Spleen (tissue), 11 donors: ENCODE measurements at regions not wholly inside any gene's neighbourhood (a gene's known extent, or its start where the extent isn't known, plus 50 kb on each side); places are given as distances from the start of the nearest gene placed in this dataset.

Experiments used
- DNase-seq: peaks from one replicate; pipeline ENCODE4 v3.0.0-alpha.2; 2020
- H3K27ac ChIP-seq, 8 donors: fragments of 200-600 bp; sonication (generic) in 7 of 8; 1 replicate in 4 of 8; 2 replicates in 4 of 8; pipeline versions ENCODE4 v1.5.0 to v1.8.0; 2016 to 2021; ENCODE audit warnings: inconsistent platforms in 4 of 8, mild to moderate bottlenecking in 4 of 8, moderate library complexity in 1 of 8
- H3K27me3 ChIP-seq, 7 donors: fragments of 200-600 bp; sonication (generic) in 6 of 7; replicated peaks in 1 of 7; 1 replicate in 4 of 7; 2 replicates in 3 of 7; pipeline versions ENCODE4 v1.5.0 to v1.8.0; 2016 to 2021; ENCODE audit warnings: inconsistent platforms in 3 of 7, mild to moderate bottlenecking in 1 of 7
- H3K36me3 ChIP-seq, 6 donors: fragments of 200-600 bp; sonication (generic) in 5 of 6; 1 replicate in 4 of 6; 2 replicates in 2 of 6; pipeline versions ENCODE4 v1.5.0 to v1.8.0; 2016 to 2021; ENCODE audit warnings: inconsistent platforms in 2 of 6
- H3K4me1 ChIP-seq, 6 donors: fragments of 200-600 bp; sonication (generic) in 5 of 6; 1 replicate in 3 of 6; 2 replicates in 3 of 6; pipeline versions ENCODE4 v1.5.0 to v1.8.0; 2016 to 2021; ENCODE audit warnings: inconsistent platforms in 3 of 6
- H3K4me3 ChIP-seq, 8 donors: fragments of 200-600 bp; sonication (generic) in 7 of 8; 1 replicate in 4 of 8; 2 replicates in 4 of 8; pipeline versions ENCODE4 v1.5.0 to v1.8.0; 2016 to 2021; ENCODE audit warnings: inconsistent platforms in 4 of 8, mild to moderate bottlenecking in 4 of 8, moderate library complexity in 2 of 8
- H3K9me3 ChIP-seq, 8 donors: fragments of 200-600 bp; sonication (generic) in 7 of 8; 1 replicate in 4 of 8; 2 replicates in 4 of 8; pipeline versions ENCODE4 v1.5.0 to v1.8.0; 2016 to 2021; ENCODE audit warnings: inconsistent platforms in 4 of 8
- POLR2A ChIP-seq, 3 donors: fragments of 450-650 bp; IDR thresholded peaks; one replicate each; pipeline ENCODE4 v1.5.1; 2017; ENCODE audit warnings: antibody characterized with exemption in 3 of 3, mild to moderate bottlenecking in 1 of 3
- POLR2AphosphoS5 ChIP-seq, 3 donors: sonication (generic); formaldehyde crosslinking; IDR thresholded peaks; one replicate each; pipeline ENCODE4 v1.5.1; 2017; ENCODE audit warnings: antibody characterized with exemption in 3 of 3
- WGBS, 5 donors: extraction: QIAGEN DNeasy Blood & Tissue Kit in 3 of 5; methylation state at CpG; one replicate each; pipeline versions ENCODE4 v1.1.5 to v1.1.7; 2013 to 2018; 5-methylcytosine and 5-hydroxymethylcytosine counted together
- intact Hi-C: fragments of 100-400 bp; cut with DNase I; formaldehyde crosslinking; loops from one replicate; pipeline ENCODE4 v1.15.0; 2023; ENCODE audit warnings: low total_unique reads
- TF ChIP-seq, protein P1 (sequence below), 11 experiments: fragments of 200-600 bp in 7 of 11; fragments of 450-650 bp in 4 of 11; sonication (generic) in 4 of 11; IDR thresholded peaks in 8 of 11; conservative IDR thresholded peaks in 3 of 11; 1 replicate in 7 of 11; 2 replicates in 4 of 11; pipeline versions ENCODE4 v1.4.0 to v1.8.0; 2016 to 2021; ENCODE audit warnings: antibody characterized with exemption in 11 of 11, inconsistent platforms in 4 of 11, mild to moderate bottlenecking in 1 of 11
- donor health status: healthy with polysubstance abuse.
- donor health status: DM: no; HTN: no; CAD: no; lungs with moderate emphysema.
- donor health status: DM: no; HTN: no; CAD: no.
- donor health status: Bipolar disorder and iron deficiency.
- donor health status: healthy.
- donor health status: DM: no; HTN: no; CAD: no.
- donor health status: DM: yes; HTN: yes; CAD: no.

DNA sequence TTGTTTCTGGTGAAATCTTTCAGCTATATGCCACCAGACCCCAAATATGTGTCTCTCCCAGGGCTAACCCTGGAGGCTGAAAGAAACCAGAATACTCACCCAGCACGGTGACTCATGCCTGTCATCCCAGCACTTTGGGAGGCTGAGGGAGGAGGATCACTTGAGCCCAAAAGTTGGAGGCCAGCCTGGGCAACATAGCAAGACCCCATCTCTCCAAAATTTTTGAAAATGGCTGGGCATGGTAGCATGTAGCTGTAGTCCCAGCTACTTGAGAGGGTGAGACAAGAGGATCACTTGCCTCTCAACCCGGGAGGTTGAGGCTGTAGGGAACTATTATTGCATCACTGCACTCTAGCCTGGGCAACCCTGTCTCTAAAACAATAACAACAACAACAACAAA, 76.1 kb upstream of the UQCRFS1 start:
- TF ChIP-seq POLR2A (IDR thresholded peaks at IDR 0.05) (no peak), POLR2AphosphoS5 (IDR thresholded peaks at IDR 0.05) (no peak)
- TF ChIP-seq, protein P1, sequence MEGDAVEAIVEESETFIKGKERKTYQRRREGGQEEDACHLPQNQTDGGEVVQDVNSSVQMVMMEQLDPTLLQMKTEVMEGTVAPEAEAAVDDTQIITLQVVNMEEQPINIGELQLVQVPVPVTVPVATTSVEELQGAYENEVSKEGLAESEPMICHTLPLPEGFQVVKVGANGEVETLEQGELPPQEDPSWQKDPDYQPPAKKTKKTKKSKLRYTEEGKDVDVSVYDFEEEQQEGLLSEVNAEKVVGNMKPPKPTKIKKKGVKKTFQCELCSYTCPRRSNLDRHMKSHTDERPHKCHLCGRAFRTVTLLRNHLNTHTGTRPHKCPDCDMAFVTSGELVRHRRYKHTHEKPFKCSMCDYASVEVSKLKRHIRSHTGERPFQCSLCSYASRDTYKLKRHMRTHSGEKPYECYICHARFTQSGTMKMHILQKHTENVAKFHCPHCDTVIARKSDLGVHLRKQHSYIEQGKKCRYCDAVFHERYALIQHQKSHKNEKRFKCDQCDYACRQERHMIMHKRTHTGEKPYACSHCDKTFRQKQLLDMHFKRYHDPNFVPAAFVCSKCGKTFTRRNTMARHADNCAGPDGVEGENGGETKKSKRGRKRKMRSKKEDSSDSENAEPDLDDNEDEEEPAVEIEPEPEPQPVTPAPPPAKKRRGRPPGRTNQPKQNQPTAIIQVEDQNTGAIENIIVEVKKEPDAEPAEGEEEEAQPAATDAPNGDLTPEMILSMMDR (IDR thresholded peaks at IDR 0.05 in 8 of 11, conservative IDR thresholded peaks at IDR 0.05 in 3 of 11) = no peak
- WGBS, 5 donors = 79 to 93% (median 89%) methylated on average over 2 of the region's 2 CpGs
- Histone ChIP-seq H3K4me1 (no peaks in the 10 kb centered on the region), H3K36me3 (no peaks in the 10 kb centered on the region), H3K4me3 (no peak overlapping the region), H3K27me3 (peaks cover 0 to 36% (median 0%) of the 10 kb centered on the region in 7 donors), H3K27ac (no peak overlapping the region), H3K9me3 (peaks cover 0 to 3% (median 0%) of the 10 kb centered on the region in 8 donors)
- intact Hi-C loops = no loop called here
- DNase-seq = no peak

DNA sequence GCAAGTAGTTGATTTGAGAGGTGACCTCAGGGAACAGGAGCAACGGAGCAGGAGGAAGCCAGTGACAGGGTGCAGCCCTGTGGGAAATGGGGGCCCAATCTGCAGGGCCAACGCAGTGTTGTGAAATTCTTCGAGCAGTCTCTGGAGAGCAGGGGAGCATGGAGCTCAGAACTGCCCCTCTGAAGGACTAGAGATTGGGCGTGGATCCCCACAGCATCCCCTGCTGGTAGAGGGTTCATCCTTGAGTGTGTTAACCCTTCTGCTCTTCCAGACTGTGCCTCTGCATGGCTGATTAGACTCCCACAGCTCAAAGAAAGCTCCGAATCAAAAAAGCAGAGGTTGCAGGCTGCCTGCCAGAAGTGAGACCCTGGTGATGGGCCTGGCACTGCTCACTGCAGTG, 77.9 kb upstream of the UQCRFS1 start:
- 44 to 64% (median 56%) methylated on average over 5 of the region's 5 CpGs for WGBS, 5 donors
- H3K27me3 ChIP-seq = peaks cover 0 to 31% (median 0%) of the 10 kb centered on the region in 7 donors
- H3K36me3 ChIP-seq = no peaks in the 10 kb centered on the region
- intact Hi-C loops = no loop called here
- H3K4me3 ChIP-seq = no peak overlapping the region
- no peak for TF ChIP-seq POLR2AphosphoS5 (IDR thresholded peaks at IDR 0.05)
- TF ChIP-seq POLR2A (IDR thresholded peaks at IDR 0.05) = no peak
- TF ChIP-seq, protein P1 (IDR thresholded peaks at IDR 0.05 in 8 of 11, conservative IDR thresholded peaks at IDR 0.05 in 3 of 11) = no peak
- no peak overlapping the region for H3K27ac ChIP-seq
- no peak for DNase-seq
- H3K4me1 ChIP-seq = no peaks in the 10 kb centered on the region
- no peaks in the 10 kb centered on the region for H3K9me3 ChIP-seq

DNA sequence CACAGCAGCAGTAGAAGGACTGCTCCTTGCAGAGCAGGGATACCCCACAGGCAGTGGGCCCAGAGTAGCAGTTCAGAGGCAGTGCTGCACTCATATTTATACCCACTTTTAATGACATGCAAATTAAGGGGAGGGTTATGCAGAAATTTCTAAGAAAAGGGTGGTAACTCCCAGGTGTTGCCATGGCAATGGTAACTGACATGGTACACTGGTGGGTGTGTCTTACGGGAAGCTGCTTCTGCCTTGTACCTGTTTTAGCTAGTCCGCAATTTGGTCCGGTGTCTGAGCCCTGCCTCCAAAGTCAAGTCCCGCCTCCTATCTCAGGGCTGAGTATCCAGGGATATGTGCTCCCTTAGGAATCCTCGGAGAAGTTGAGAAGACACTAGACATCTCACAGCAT, 79.2 kb upstream of the UQCRFS1 start:
- TF ChIP-seq, protein P1 (IDR thresholded peaks at IDR 0.05 in 8 of 11, conservative IDR thresholded peaks at IDR 0.05 in 3 of 11) = no peak
- TF ChIP-seq POLR2A (IDR thresholded peaks at IDR 0.05) (no peak), POLR2AphosphoS5 (IDR thresholded peaks at IDR 0.05) (no peak)
- no peak for DNase-seq

DNA sequence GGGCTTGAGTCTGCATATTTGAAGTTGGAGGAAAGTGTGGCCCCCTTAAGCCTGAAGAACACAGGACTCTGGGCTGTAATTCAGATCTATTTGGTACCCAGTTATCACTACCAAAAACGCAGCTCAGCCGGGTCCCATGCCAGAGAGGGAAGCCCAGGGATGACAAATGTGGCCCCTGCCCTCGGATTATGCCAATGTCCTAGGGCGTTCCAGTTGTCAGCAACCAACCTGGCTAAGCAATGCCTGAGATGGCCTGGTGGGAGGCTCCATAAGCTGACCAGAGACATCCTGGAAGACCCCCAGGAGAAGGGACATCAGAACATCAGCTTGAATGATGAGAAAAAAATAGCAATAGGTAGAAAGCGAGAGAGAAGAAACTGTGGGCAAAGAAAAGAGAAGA, 79.6 kb upstream of the UQCRFS1 start:
- Histone ChIP-seq H3K4me3 (no peak overlapping the region), H3K4me1 (no peaks in the 10 kb centered on the region), H3K36me3 (no peaks in the 10 kb centered on the region), H3K27me3 (peaks cover 0 to 28% (median 0%) of the 10 kb centered on the region in 7 donors), H3K27ac (no peak overlapping the region), H3K9me3 (no peaks in the 10 kb centered on the region)
- TF ChIP-seq POLR2AphosphoS5 (IDR thresholded peaks at IDR 0.05) (no peak), POLR2A (IDR thresholded peaks at IDR 0.05) (no peak)
- TF ChIP-seq, protein P1 (IDR thresholded peaks at IDR 0.05 in 8 of 11, conservative IDR thresholded peaks at IDR 0.05 in 3 of 11) = no peak
- DNase-seq = no peak
- intact Hi-C loops = no loop called here
- 70 to 92% (median 79%) methylated on average over 5 of the region's 5 CpGs for WGBS, 5 donors

More for the DNA sequence above, 79.2 kb upstream of the UQCRFS1 start:
- intact Hi-C loops = no loop called here
- H3K4me3 ChIP-seq = no peak overlapping the region
- no peaks in the 10 kb centered on the region for H3K36me3 ChIP-seq
- H3K9me3 ChIP-seq = no peaks in the 10 kb centered on the region
- H3K4me1 ChIP-seq = no peaks in the 10 kb centered on the region
- 83 to 95% (median 90%) methylated on average over 5 of the region's 5 CpGs for WGBS, 5 donors
- H3K27ac ChIP-seq = no peak overlapping the region
- peaks cover 0 to 28% (median 0%) of the 10 kb centered on the region in 7 donors for H3K27me3 ChIP-seq
